Mesenteric fat pad (tissue), 1 donor: ENCODE measurements at regions not wholly inside any gene's neighbourhood (a gene's known extent, or its start where the extent isn't known, plus 50 kb on each side); places are given as distances from the start of the nearest gene placed in this dataset.

Experiments
- DNase-seq: peaks from one replicate; pipeline ENCODE4 v3.0.0-alpha.2; 2020; ENCODE audit warnings: low spot score
- donor health status: DM: yes; HTN: yes; CAD: no.

DNA sequence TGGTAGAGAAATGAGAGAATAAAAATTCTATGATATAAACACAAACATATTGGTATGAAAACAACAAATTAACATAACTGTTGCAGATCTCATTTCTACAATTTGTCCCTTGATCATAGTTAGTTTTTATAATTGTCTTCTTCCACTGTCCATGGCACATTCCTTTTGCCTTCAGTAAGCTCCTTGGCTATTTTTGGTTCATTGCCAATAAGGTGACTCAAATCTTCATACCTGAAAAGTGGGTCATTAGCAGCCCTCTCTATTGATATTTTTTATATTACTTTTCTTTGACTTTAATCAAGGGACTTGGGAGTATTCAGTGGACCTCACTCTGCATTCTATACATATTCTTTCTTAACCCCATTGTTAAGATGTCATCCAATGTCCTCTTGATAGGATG is 552.9 kb downstream of the TDRD15 start:
- no peak for DNase-seq

DNA sequence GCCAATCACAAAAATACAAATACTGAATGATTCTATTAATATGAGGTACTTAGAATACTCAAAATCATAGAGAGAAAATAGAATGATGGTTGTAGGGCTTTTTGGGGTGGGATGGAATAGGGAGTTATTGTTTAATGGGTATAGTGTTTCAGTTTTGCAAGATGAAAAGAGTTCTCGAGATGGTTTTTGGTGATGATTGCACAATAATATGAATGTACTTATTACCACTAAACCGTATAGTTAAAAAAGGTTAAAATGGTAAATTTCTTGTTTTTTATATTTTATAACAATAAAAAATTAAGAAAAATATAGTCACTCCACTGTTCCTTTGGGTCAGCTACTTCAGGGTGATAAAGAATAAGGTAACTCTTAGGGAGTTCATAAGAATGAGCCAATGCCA is 560.1 kb downstream of the TDRD15 start:
- DNase-seq: no peak

DNA sequence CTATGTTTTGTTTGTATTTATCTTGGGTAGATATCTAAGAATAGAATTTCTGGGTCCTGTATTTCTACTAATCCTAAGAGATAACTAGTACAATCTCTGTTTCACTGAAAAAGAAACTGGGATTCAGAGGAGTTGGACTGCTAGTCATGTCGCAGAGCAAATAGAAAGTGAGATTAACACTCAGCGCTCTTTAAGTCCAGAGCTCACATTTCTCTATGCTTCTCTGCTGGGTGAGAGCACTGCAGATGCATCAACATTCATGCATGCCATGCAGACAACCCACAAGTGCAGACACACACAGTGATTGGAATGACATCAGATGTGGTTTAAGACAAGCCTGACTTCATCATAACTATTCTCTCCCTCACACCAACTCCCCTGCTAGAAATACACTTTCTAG is 563.8 kb downstream of the TDRD15 start:
- no peak for DNase-seq

DNA sequence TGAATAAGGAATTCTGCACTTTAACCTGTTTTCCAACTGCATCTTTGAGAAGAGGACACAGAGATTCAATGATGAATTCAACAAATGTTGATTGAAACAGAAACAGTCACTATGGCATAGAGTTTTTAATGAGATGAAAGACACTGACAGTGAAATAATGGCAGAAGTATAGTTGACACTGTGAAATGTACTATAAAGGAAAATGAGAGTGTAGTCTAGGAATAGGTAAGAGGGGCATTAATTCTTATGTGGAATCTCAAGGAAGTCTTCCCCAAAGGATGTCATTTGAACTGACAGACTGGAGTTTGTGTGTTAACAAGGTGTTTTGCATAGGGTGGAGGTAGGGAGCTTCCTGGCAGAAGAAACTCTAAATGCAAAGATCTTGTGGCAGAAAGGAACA is 566.2 kb downstream of the TDRD15 start:
- DNase-seq: no peak

DNA sequence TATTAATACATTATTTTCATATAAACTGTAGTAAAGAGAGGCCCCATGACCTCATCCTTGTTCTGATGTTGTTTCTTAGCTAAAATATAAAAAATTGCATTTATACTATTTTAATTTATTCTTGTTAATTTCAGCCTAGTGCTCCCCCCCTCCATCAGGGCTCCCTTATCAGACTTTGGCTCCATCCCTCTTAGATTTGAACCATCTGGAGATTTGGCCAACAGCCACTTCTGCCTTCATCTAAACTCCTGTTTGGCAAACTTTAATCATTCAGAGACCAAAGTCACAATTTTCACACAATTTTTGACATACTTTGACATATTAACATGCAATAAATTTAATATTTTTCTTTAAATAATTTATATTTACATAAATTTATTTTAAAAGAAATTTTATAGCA is 569.3 kb downstream of the TDRD15 start:
- DNase-seq: no peak

DNA sequence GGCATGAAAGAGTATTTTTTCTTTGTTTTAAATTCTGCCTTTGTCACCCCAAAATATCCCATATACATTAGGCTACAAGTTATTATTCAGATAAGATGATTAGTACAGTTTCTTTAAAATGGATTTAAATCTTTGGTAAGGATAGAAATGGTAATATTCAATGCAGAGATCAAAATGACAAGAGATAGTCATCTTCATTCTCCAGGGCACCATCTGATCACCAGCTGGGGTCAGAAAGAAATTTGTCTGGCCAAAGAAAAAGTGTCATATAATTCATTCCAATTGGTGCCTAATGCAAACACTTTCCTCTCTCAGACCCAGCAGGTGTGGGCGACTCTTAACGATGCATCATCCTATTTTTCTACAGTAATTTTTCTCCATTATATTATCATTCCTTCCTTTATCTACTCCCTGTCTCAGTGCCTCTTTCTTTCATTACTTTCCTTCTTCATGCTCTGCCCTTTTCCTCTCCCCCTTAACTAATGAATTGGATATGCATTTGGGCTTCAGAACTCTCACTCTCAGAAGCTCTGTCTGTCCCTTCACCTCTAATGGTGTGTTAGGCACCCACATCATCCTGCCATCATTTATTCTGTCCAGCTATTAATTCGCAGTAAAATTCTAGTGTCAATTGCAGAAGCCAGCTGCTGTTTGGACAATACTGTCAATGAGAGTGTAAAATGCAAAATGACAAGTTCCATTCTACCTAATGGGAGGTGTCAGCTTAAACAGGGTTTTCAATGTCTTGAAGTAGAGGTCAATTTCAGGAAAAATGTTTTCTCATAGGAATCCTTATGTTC is 570.5 kb downstream of the TDRD15 start:
- no peak for DNase-seq

DNA sequence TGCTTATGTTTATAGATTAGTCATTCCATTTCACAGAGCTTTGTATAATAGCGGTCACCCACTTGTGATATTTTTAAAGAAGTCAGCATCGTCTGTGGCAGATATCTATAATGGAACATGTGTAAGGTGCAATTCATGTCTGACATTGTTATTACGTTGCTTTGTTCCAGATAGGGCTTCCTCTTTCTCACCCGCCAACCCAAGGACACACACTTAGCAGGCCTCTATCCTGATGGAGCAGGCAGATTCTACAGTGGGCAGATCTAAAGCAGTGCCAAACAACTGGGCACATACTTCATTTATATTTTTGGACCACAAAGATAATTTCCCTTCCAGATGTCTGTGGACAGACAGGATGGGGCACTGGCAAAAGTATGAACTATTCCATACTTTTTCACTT is 573.1 kb downstream of the TDRD15 start:
- no peak for DNase-seq

DNA sequence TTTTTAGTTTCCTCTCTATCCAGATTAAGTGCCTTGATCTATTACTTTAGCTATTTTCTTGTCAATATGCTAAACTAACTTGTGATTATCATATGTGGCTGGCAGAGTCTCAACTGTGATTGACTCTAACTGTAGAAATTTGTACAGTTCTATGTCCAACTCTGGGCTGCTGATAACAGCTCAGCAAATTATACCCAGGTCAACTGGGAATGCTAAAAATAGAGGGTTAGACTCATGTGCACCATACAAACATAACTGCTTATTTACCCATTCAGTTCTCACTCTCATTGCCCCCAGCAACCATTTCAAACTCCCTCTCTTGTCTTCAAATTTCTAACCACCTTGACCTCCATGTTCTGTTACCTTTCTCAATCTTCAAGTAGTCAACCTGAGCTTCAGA is 576.9 kb downstream of the TDRD15 start:
- no peak for DNase-seq

DNA sequence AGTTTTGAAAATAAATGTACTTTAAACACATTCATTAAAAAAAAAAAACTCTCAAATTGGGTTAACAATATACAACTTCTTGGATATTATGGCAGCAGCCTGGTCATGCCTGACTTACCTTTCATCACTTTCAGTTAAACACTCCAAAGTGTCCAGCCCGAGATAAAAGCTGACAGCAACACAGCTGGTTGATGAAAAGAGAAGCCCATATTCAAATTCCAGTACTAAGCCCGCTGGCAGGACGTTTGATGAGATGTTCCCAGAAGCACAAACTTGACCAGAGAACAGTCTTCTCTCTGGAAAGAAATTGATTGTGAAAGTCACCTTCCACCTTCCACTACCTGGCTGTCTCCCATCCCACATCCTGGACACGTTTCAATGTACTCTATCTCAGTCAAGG is 586.3 kb downstream of the TDRD15 start:
- DNase-seq: no peak

DNA sequence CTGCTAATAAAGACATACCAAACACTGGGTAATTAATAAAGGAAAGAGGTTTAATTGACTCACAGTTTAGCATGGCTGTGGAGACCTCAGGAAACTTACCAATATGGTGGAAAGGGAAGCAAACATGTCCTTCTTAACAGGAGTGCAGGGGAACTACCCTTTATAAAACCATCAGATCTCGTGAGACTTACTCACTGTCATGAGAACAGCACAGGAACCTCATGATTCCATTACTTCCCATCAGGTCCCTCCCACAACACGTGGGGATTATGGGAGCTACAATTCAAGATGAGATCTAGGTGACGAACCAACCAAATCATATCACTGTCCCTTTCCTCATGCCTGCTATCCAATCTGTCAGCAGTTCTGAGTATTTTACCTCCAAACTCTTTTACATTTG is 586.7 kb downstream of the TDRD15 start:
- DNase-seq: no peak

DNA sequence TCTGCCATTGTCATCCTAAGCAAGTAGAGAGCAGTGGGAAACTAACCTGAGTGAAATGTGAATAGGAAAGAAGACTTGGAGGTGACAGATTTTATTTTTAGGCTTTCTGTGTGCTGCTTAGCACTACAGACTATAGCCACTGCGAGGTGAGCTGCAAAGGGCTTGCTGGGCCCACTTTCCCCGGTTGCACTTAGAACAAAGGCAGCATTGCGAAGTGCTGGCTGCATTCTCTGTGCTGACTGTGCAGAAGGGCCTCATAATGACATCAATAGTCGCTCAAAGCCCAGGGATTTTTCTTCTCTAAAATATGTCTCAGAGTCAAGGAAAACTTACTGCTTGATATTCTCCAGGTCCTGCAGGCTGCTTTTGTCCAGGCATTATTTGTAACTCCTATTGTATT is 592.1 kb downstream of the TDRD15 start:
- DNase-seq: no peak

DNA sequence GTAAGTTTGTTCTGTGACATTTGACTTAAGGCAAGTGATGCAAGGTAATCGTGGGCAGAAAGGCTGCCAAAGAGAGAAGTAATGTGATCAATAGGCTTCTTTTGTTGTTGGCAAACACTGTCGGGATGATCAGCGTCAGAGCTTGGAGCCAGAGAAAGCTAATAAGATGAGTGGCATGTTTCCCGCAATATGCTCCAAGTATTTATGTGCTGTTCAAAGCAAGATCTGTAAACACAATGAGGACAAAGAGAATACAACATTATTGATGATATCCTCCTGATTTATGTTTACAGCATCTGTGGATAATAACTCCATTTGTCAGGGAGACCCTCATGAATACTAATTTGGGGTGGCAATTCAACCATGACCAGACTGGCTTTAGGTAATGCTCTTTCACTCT is 603.3 kb downstream of the TDRD15 start:
- DNase-seq: no peak

DNA sequence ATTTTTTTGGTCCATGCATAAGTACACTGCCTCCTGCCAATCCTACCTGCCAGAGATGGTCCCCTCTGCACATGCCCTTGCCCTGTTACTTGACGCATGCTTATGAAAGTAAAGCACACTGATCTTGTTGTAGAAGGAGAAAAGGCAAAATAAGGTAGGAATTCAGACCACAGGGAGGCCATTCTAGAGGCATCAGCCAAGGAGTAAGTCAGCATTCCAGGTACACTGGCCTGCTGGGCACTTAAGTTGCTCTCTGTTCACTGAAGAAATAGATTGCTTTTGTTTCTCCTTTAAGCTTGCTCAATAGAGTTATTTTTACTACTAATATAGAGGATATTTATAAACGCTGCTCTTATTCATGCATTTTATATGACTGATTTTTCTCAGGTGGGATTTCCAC is 604.4 kb downstream of the TDRD15 start:
- DNase-seq: no peak

DNA sequence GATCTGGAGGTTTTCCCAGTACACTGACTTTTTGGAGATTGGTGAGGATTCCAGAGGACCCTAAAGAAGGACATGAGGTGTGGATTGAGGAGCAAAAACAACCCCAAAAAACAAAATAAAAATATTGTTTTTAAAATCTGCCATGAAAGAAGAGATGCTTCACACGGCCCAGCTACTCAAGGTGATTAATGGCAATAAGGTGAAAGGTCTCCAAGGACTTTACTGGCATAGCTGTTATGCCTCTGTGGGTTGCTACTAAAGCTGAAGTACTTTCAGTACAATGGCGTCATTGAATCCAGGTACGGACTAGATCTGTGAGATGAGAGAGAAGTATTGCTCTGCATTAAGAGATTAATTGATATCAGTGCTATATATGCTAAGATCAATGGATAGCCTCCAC is 606.4 kb downstream of the TDRD15 start:
- no peak for DNase-seq

DNA sequence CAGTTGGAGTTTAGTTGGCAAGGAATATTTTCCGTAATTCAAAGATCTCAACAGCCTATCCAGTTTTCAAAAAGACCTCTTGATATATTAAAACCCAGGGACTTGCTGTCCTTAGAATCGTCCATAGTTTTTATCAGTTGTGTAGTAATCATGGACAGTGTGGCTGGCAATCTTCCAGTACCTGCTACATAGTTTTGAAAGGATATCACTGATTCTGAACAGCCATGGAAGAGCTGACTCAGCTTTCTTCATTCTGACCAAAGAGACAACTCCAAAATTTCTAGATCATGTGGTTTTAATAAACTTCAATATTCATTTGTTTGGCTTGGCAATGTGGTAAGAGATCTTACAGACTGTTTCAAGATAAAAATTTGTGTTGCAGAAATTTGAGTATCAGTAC is 616.7 kb downstream of the TDRD15 start:
- DNase-seq: no peak

DNA sequence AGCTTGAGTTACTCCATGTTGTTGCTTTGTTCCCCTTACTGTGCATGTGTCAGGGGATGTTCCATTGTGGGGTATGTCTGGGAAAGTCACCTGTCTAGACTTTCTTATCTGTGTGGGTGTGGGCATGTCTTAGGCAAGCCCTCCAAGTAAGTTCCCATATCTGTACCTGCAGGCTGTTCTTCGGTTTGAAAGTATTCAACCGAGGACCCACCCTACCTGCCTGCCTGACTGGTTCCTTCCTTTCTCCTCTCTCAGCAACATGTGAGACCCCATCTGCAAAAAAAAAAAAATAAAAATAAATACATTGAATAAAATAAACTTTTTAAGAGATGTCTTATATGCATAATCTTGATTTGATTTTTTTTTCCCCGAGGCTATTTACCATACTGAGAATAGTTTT is 622.7 kb downstream of the TDRD15 start:
- DNase-seq: no peak

DNA sequence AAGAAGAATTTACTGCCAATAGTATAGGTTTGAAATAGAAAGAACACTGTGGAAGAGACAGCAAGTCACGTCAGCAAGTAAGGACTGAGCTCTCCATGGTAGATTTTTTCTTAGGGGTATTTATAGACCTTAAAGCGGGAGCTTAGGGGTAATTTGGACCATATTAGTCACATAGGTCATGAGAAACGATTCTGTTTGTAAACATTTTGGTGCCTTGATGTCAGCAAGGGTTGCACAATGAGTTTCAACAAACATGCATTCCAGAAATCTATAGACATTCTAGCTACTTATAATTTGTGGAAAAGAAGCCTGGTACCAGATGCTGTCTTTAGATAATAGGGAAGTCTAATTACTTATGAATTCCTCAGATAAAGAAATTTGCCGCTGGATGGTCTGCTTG is 624.7 kb downstream of the TDRD15 start:
- DNase-seq: no peak

DNA sequence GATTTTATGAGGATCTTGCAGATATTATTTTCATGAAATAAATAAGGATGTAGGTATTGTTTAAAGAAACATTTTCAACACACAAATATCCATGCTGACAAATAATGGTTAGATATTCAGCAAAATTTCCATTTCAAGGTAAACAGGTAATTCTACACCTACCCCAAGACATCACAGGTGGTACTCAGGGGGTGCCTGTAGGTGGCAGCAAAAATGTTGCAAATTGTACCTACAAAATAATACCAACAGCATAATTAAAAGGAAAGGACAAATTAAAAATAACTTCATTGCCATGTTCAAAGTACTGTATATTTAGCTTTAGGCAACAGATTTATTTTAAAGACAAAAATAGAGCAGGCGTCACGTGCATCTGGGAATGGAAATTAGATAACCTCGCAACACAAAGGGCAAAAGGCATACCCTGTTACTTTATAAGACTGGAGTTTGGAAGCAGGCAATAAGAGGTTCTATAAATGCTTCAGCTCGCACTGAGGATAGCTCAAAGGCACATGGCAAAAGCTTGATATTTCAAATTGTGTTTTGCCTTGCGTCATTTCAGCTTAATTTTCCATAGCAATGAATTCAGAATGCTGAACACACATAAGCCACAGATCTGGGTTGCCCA is 630.5 kb downstream of the TDRD15 start:
- DNase-seq: no peak

DNA sequence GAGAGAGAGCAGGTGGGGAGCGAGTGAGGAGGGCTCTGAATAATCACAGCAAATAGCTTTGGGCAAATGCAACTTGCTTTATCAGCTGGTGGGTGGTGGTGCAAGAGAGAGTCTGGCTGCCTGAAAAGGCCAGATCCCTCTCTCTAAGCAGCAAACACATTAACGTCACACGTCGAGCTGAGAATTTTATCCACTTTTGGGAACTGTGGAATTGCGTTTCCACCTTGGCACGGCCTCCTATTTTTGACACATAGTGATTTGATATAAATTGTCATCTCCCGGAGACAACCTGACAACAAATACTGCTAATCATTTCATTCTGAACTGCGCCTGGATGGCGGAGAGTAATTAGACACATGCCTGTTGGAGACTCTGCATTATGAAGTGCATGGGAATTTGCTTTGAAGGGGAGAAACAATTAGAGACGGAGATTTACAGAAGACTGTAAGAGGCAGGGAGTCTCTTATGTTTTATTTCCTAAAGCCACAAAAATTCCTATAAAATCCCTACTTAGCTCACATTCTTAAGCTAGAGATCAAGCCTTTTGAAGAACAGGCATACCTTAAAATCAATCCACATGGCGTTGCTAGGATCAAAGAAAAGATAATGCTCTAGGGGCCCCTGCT is 634.1 kb downstream of the TDRD15 start:
- no peak for DNase-seq

DNA sequence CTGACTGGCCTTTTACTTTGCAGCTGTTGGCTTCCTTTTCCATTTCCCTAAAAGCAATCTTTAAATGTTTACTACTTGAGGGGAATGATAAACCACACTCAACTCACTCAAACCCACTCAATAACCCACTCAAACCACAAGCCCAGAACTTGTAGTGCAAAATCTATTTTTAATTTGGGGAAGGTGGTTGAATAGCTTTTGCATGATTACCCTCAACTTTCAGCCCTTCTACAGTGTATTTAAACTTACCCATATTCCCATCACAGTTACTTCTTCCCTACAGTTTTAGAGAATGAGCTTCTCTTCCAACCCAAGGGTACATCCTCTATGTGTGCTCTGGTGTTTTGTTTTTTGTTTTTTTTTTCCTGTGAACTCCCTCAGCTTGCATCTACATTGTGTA is 636.1 kb downstream of the TDRD15 start:
- DNase-seq: no peak

DNA sequence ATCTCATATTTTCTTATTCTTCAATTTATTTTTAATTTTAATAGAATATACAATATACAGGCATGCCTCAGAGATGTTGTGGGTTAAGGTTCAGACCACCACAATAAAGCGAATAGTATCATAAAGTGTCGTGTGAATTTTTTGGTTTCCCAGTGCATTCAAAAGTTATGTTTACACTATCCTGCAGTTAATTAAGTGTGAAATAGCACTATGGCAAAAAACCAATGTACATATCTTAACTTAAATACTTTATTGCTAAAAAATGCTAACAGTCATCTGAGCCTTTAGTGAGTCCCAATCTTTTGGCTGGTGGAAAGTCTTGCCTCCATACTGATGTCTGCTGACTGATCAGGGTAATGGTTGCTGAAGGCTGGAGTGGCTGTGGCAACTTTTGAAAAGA is 637.6 kb downstream of the TDRD15 start:
- no peak for DNase-seq

DNA sequence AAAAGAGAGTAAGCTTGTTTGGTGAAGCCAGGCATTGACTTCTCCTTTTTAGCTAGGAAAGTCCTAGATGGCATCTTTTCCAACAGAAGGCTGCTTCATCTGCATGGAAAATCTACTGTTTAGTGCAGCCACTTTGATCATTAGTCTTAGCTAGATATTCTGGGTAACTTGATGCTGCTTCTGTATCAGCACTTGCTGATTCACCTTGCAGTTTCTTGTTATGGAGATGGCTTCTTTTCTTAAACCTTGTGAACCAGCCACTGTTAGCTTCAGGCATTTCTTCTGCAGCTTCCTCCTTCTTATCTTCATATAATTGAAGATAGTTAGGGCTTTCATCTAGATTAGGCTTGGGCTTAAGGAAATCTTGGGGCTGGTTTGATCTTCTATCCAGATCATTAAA is 639.7 kb downstream of the TDRD15 start:
- no peak for DNase-seq

DNA sequence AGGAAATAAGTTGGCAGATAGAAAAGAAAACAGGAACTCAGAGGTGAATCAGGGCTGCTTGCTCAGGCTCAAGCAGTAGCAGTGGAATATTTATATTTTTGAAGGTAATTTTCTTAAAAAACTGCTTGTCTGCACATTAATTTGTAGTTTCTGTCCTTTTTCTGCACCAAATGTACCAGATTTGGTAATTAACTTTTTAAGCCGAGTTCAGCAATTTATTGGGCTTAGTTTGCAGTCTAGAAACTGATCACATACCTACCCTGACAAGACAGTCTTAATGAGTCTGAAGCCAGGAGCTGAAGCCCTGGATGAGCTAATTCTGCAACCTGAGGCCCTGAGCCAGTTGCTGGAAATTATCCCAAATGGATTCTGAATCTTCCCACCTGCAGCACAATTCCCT is 647.0 kb downstream of the TDRD15 start:
- DNase-seq: no peak
